H1 (cell line): ENCODE measurements at regions not wholly inside any gene's neighbourhood (a gene's known extent, or its start where the extent isn't known, plus 50 kb on each side); places are given as distances from the start of the nearest gene placed in this dataset.

Experiments used
- CTCF ChIA-PET: fragments of 300-600 bp; sonication (Branson Sonifier 250); formaldehyde crosslinking; loops from one replicate; lab custom pipeline; 2021; ENCODE audit not compliant: partially characterized antibody; lab: Charles Lee
- POLR2A ChIA-PET: fragments of 300-600 bp; sonication (Branson Sonifier 250); formaldehyde crosslinking; loops from one replicate; lab custom pipeline; 2021; ENCODE audit warnings: inconsistent platforms; ENCODE audit not compliant: partially characterized antibody; lab: Charles Lee
- DNase-seq, 2 experiments: peaks; one replicate each; pipeline versions ENCODE4 v3.0.0 to v3.0.0-alpha.2; 2010 to 2022; ENCODE audit warnings: low spot score in 2 of 2, low read depth in 1 of 2, mixed read lengths in 1 of 2
- FAIRE-seq: peaks from 2 replicates; lab custom pipeline; 2011; peaks lifted over from hg19 to GRCh38; lab: Jason Lieb, UNC
- H2AFZ ChIP-seq: 2 replicates; pipeline ENCODE4 v1.8.1; 2012; ENCODE audit warnings: low read length, inconsistent platforms
- H2AK5ac ChIP-seq: 2 replicates; pipeline ENCODE4 v1.6.1; 2013; ENCODE audit warnings: low read depth, low read length
- H2BK120ac ChIP-seq: replicated peaks from 2 replicates; pipeline ENCODE3; 2013; ENCODE audit warnings: low read depth, low read length, inconsistent platforms
- H2BK12ac ChIP-seq: 2 replicates; pipeline ENCODE4 v1.6.1; 2013; ENCODE audit warnings: low read depth, low read length
- H2BK15ac ChIP-seq: 2 replicates; pipeline ENCODE4 v1.6.1; 2013; ENCODE audit warnings: low read length
- H2BK20ac ChIP-seq: 2 replicates; pipeline ENCODE4 v1.6.1; 2013; ENCODE audit warnings: low read length
- H2BK5ac ChIP-seq: 2 replicates; pipeline ENCODE4 v1.6.1; 2013; ENCODE audit warnings: low read depth, low read length
- H3K14ac ChIP-seq: 2 replicates; pipeline ENCODE4 v1.6.1; 2013; ENCODE audit warnings: inconsistent platforms; ENCODE audit not compliant: insufficient read length
- H3K18ac ChIP-seq: 2 replicates; pipeline ENCODE4 v1.6.1; 2013; ENCODE audit warnings: low read length; ENCODE audit errors: extremely low read depth
- H3K23ac ChIP-seq: 2 replicates; pipeline ENCODE4 v1.6.1; 2013; ENCODE audit warnings: inconsistent platforms; ENCODE audit not compliant: insufficient read length
- H3K23me2 ChIP-seq: 2 replicates; pipeline ENCODE4 v1.6.1; 2013; ENCODE audit warnings: low read depth, low read length
- H3K27ac ChIP-seq: 2 replicates; pipeline ENCODE4 v1.6.1; 2011; ENCODE audit warnings: low read depth, low read length, inconsistent platforms
- H3K27me3 ChIP-seq, 4 experiments: replicated peaks in 1 of 4; 1 replicate in 1 of 4; 2 replicates in 3 of 4; pipeline versions ENCODE4 v1.6.1 to v1.8.1; 2011 to 2013; ENCODE audit warnings: low read length in 3 of 4, mild to moderate bottlenecking in 3 of 4, inconsistent platforms in 2 of 4, mixed read lengths in 2 of 4, moderate library complexity in 1 of 4; ENCODE audit not compliant: control insufficient read depth in 3 of 4, insufficient read depth in 3 of 4; ENCODE audit errors: extremely low read depth in 1 of 4
- H3K36me3 ChIP-seq, 4 experiments: 2 replicates each; pipeline versions ENCODE4 v1.6.1 to v1.8.1; 2011 to 2013; ENCODE audit warnings: mild to moderate bottlenecking in 4 of 4, low read length in 3 of 4, moderate library complexity in 2 of 4, control low read depth in 1 of 4, inconsistent platforms in 1 of 4; ENCODE audit not compliant: insufficient read depth in 4 of 4, control insufficient read depth in 2 of 4
- H3K4ac ChIP-seq: replicated peaks from 2 replicates; pipeline ENCODE3; 2013; ENCODE audit warnings: low read length, low read depth, mixed read lengths, inconsistent platforms; ENCODE audit not compliant: insufficient read length
- H3K4me1 ChIP-seq, 4 experiments: replicated peaks in 1 of 4; 1 replicate in 1 of 4; 2 replicates in 3 of 4; pipeline versions ENCODE4 v1.6.1 to v1.8.1; 2011 to 2013; ENCODE audit warnings: low read length in 3 of 4, inconsistent platforms in 2 of 4, mixed read lengths in 1 of 4; ENCODE audit not compliant: insufficient read depth in 4 of 4, control insufficient read depth in 3 of 4
- H3K4me2 ChIP-seq, 2 experiments: 2 replicates each; pipeline versions ENCODE4 v1.6.1 to v1.8.1; 2011 to 2013; ENCODE audit warnings: low read depth in 2 of 2, low read length in 2 of 2, control low read depth in 1 of 2, inconsistent platforms in 1 of 2, mild to moderate bottlenecking in 1 of 2; ENCODE audit not compliant: insufficient read depth in 1 of 2
- H3K4me3 ChIP-seq, 4 experiments: fragments of 200-600, 300-600 bp in 1 of 4; sonication (generic), shearing (Covaris generic), sonication (Bioruptor Twin) in 1 of 4; 2 replicates each; pipeline versions ENCODE4 v1.5.1 to v1.8.1; 2011 to 2016; ENCODE audit warnings: low read length in 4 of 4, low read depth in 3 of 4, control low read depth in 2 of 4, inconsistent platforms in 2 of 4, mild to moderate bottlenecking in 2 of 4, mixed read lengths in 1 of 4, moderate library complexity in 1 of 4; ENCODE audit not compliant: insufficient read depth in 2 of 4; ENCODE audit errors: extremely low read depth in 1 of 4
- H3K56ac ChIP-seq: replicated peaks from 2 replicates; pipeline ENCODE3; 2013; ENCODE audit warnings: low read depth, mild to moderate bottlenecking, mixed read lengths, low read length, inconsistent platforms; ENCODE audit not compliant: insufficient read length
- H3K79me1 ChIP-seq: 2 replicates; pipeline ENCODE4 v1.6.1; 2013; ENCODE audit warnings: low read depth, low read length, control low read depth
- H3K79me2 ChIP-seq, 2 experiments: 2 replicates each; pipeline versions ENCODE4 v1.6.1 to v1.8.1; 2012 to 2013; ENCODE audit warnings: low read length in 2 of 2, mild to moderate bottlenecking in 2 of 2, inconsistent platforms in 1 of 2; ENCODE audit not compliant: insufficient read depth in 2 of 2, control insufficient read depth in 1 of 2
- H3K9ac ChIP-seq, 4 experiments: replicated peaks in 1 of 4; 1 replicate in 1 of 4; 2 replicates in 3 of 4; pipeline versions ENCODE4 v1.6.1 to v1.8.1; 2011 to 2013; ENCODE audit warnings: low read depth in 3 of 4, low read length in 3 of 4, control low read depth in 2 of 4, mild to moderate bottlenecking in 2 of 4, moderate library complexity in 2 of 4, inconsistent platforms in 1 of 4; ENCODE audit errors: extremely low read depth in 1 of 4
- H3K9me3 ChIP-seq, 2 experiments: 2 replicates each; pipeline versions ENCODE4 v1.6.1 to v1.8.1; 2012 to 2013; ENCODE audit warnings: mild to moderate bottlenecking in 2 of 2, moderate library complexity in 2 of 2, control low read depth in 1 of 2, inconsistent platforms in 1 of 2, low read depth in 1 of 2, low read length in 1 of 2, mixed read lengths in 1 of 2; ENCODE audit not compliant: insufficient read depth in 2 of 2
- H4K20me1 ChIP-seq, 2 experiments: replicated peaks in 1 of 2; 2 replicates each; pipeline versions ENCODE3 to v1.8.1; 2011 to 2013; ENCODE audit warnings: inconsistent platforms in 2 of 2, low read length in 2 of 2, mild to moderate bottlenecking in 1 of 2; ENCODE audit not compliant: insufficient read depth in 2 of 2, control insufficient read depth in 1 of 2
- H4K5ac ChIP-seq: 2 replicates; pipeline ENCODE4 v1.6.1; 2013; ENCODE audit warnings: low read length, low read depth, mixed read lengths, inconsistent platforms; ENCODE audit not compliant: insufficient read length
- H4K8ac ChIP-seq: 2 replicates; pipeline ENCODE4 v1.8.0; 2013; ENCODE audit warnings: mild to moderate bottlenecking, moderate library complexity, low read length, inconsistent platforms; ENCODE audit not compliant: insufficient read depth; ENCODE audit errors: extremely low read depth
- H4K91ac ChIP-seq: replicated peaks from 2 replicates; pipeline ENCODE3; 2013; ENCODE audit warnings: low read length, mixed read lengths, inconsistent platforms; ENCODE audit not compliant: insufficient read length
- BRCA1 ChIP-seq: IDR thresholded peaks from 2 replicates; pipeline ENCODE4 v1.6.1; 2012; ENCODE audit warnings: low read depth, low read length, improper control_type of control experiment
- CREB1 ChIP-seq: IDR thresholded peaks from 2 replicates; pipeline ENCODE4 v1.6.1; 2012; ENCODE audit warnings: inconsistent platforms
- EZH2 ChIP-seq: fragments of 200-600 bp; sonication (generic); IDR thresholded peaks from 2 replicates; pipeline ENCODE4 v1.7.1; 2012; ENCODE audit warnings: low read depth, mild to moderate bottlenecking, moderate library complexity, low read length, inconsistent platforms; ENCODE audit not compliant: severe bottlenecking
- GABPA ChIP-seq: IDR thresholded peaks from 2 replicates; pipeline ENCODE4 v1.6.1; 2011; ENCODE audit warnings: mild to moderate bottlenecking, low read length, moderate library complexity, borderline replicate concordance; ENCODE audit not compliant: insufficient read depth
- KDM5A ChIP-seq: fragments of 200-600 bp; IDR thresholded peaks from 2 replicates; pipeline ENCODE4 v1.7.1; 2012; ENCODE audit warnings: mild to moderate bottlenecking, low read length, inconsistent platforms, mixed read lengths
- RXRA ChIP-seq: IDR thresholded peaks from 2 replicates; pipeline ENCODE4 v1.6.1; 2011; ENCODE audit warnings: low read depth, mild to moderate bottlenecking, low read length, moderate library complexity; ENCODE audit not compliant: insufficient read depth
- TBP ChIP-seq: IDR thresholded peaks from 2 replicates; pipeline ENCODE4 v1.6.1; 2011; ENCODE audit warnings: low read depth, low read length, improper control_type of control experiment
- TEAD4 ChIP-seq: IDR thresholded peaks from 2 replicates; pipeline ENCODE4 v1.6.1; 2012; ENCODE audit warnings: low read depth, low read length, inconsistent platforms, mixed read lengths
- WGBS, 2 experiments: shearing (Covaris generic) in 1 of 2; methylation state at CpG; one replicate each; pipeline versions ENCODE4 v1.1.6 to v1.1.7; 2013 to 2015; ENCODE audit warnings: low lambda C conversion rate in 2 of 2, mixed read lengths in 2 of 2, inconsistent platforms in 1 of 2, low coverage in 1 of 2, missing lambda C conversion rate in 1 of 2; ENCODE audit not compliant: insufficient replicate concordance in 2 of 2, insufficient coverage in 1 of 2, insufficient read length in 1 of 2; ENCODE audit errors: extremely low coverage in 1 of 2, missing lambda C conversion rate in 1 of 2; 5-methylcytosine and 5-hydroxymethylcytosine counted together

DNA sequence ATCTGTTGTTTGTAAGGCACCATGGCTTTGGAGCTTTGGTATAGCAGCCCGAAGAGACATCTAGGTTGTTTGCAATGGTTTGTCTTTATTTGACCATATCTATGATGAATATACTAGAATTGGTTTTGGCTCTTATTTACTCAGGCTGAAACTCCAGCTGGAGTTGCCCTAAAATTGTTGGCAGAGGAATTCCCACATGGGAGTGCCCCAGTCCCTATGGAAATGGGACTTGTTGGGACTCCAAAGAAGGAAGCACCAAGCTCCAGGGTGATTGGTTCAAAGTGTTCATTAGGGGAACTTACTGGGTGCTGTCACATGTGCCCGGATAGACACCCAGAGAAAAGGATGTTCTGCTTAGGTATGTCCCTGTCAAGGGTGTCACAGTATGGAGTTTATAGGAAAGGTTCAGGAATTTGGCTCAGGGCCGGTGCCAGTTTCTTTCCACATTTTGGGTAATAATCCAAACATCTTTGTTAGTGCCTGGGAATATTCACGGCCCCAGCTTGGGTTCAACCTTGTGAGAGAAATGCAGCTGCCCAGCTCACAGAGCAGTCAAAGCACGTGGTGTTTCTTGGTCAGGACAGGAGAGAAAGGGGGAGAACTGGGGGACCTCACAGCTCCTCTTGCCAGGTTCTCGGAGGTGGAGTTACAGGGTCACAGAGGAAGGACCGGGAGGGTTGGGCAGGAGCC is 123.5 kb upstream of the ZSWIM2 start:
- no peaks in the 10 kb centered on the region for H3K4me1 ChIP-seq
- no peak overlapping the region for H3K23ac ChIP-seq
- H3K4me2 ChIP-seq = no peak overlapping the region
- H2BK15ac ChIP-seq = no peak overlapping the region
- H3K4ac ChIP-seq = no peak overlapping the region
- ChIA-PET CTCF (interaction anchor here (0.5 to 1.6 kb wide), 6 partner anchors 11 to 203 kb away, joined by 3 to 4 read pairs (median 3); no protein-coding TSS in a partner anchor), POLR2A (no interaction called here)
- H3K9me3 ChIP-seq = no peaks in the 10 kb centered on the region
- H3K14ac ChIP-seq = no peak overlapping the region
- no peak for DNase-seq
- H3K27ac ChIP-seq = no peak overlapping the region
- no peak overlapping the region for H2BK5ac ChIP-seq
- H2BK20ac ChIP-seq = no peak overlapping the region
- no peak overlapping the region for H3K4me3 ChIP-seq
- WGBS, 2 experiments = 88% methylated on average over 7 of the region's 7 CpGs; no CpG with 5 or more reads in 1 of the 2 experiments
- H4K20me1 ChIP-seq = no peaks in the 10 kb centered on the region
- no peak overlapping the region; the same call in 1 of the 2 replicates for H2AFZ ChIP-seq
- no peaks in the 10 kb centered on the region for H3K79me2 ChIP-seq
- no peak overlapping the region for H3K56ac ChIP-seq
- no peak overlapping the region for H2BK12ac ChIP-seq
- no peak overlapping the region for H4K91ac ChIP-seq
- no peaks in the 10 kb centered on the region for H3K79me1 ChIP-seq
- H3K36me3 ChIP-seq = no peaks in the 10 kb centered on the region
- H2AK5ac ChIP-seq = no peak overlapping the region
- no peak overlapping the region for H3K18ac ChIP-seq
- TF ChIP-seq GABPA (no peak), TEAD4 (no peak), EZH2 (no peak), TBP (no peak), BRCA1 (no peak), KDM5A (no peak), RXRA (no peak), CREB1 (no peak)
- TF ChIP-seq, all 59 proteins: peak for 0
- no peaks in the 10 kb centered on the region for H3K23me2 ChIP-seq
- no peaks in the 10 kb centered on the region for H3K27me3 ChIP-seq
- H2BK120ac ChIP-seq = no peak overlapping the region
- H4K5ac ChIP-seq = no peak overlapping the region
- no peak for FAIRE-seq
- no peak overlapping the region for H3K9ac ChIP-seq
- H4K8ac ChIP-seq = no peak overlapping the region
